ENCODE measurements at regions not wholly inside any gene's neighbourhood (a gene's known extent, or its start where the extent isn't known, plus 50 kb on each side); places are given as distances from the start of the nearest gene placed in this dataset.
"Not testable (repeated sequence)": the region's sequence is repeated elsewhere in the genome, so short reads cannot be mapped to it uniquely, and the experiment has no call there.

DNA sequence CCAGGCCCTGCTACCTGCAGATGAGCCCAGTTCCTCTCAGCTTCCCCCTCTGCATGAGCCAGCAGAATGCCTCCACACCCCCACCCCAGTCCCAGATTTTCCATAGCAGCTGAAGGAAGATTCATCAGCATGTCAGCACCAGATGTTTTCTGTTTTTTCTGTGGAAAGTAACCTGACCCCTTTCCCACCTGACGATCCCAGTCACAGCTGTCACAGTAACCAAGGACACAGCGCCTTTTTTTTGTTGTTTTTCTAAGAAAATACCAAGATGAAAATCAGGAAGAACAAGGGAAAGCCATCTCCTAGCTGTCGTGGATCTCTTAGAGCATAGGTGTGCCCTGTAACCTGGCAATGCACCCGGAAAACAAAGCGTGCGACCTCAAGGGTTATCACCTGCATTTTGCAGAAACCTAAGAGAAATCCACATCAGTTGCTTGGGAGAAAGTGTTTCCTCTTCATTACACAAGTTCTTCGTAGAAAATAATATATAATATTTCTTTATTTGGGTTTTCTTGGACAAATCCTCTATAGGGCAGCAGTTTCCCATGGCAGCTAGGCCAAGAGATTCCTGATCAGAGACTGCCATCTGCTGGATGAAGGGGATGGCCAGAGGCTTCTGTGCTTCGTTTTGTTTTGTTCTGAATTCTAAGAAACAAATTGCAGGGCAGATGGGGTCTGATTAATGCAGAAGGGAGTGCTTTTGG, 401.9 kb downstream of the TNS3 start:
- H3K4me1 Mint-ChIP-seq, result peaks cover 12% of the 10 kb centered on the region
- peaks cover 27% of the 10 kb centered on the region for H3K9me3 Mint-ChIP-seq
- H2AFZ ChIP-seq, result peak overlapping the region; percentile 4; the same call in 1 of the 2 replicates
- H3K27me3 ChIP-seq (ENCODE audit: insufficient read depth), result no peaks in the 10 kb centered on the region
- H3K4me3 Mint-ChIP-seq, result no peak overlapping the region
- DNase-seq (ENCODE audit: low spot score) (peak; percentile 78), ATAC-seq (peak; percentile 95)
- H4K20me1 ChIP-seq (replicated peaks; ENCODE audit: insufficient read depth), result no peaks in the 10 kb centered on the region
- no peaks in the 10 kb centered on the region for H3K4me1 ChIP-seq (ENCODE audit: insufficient read depth)
- no peak overlapping the region for H3K27ac ChIP-seq (ENCODE audit: low read depth)
- H3K9me2 ChIP-seq (ENCODE audit: insufficient read depth), result no peaks in the 10 kb centered on the region
- no peak overlapping the region; the same call in 1 of the 2 replicates for H3K27ac Mint-ChIP-seq
- TF ChIP-seq, protein P1, sequence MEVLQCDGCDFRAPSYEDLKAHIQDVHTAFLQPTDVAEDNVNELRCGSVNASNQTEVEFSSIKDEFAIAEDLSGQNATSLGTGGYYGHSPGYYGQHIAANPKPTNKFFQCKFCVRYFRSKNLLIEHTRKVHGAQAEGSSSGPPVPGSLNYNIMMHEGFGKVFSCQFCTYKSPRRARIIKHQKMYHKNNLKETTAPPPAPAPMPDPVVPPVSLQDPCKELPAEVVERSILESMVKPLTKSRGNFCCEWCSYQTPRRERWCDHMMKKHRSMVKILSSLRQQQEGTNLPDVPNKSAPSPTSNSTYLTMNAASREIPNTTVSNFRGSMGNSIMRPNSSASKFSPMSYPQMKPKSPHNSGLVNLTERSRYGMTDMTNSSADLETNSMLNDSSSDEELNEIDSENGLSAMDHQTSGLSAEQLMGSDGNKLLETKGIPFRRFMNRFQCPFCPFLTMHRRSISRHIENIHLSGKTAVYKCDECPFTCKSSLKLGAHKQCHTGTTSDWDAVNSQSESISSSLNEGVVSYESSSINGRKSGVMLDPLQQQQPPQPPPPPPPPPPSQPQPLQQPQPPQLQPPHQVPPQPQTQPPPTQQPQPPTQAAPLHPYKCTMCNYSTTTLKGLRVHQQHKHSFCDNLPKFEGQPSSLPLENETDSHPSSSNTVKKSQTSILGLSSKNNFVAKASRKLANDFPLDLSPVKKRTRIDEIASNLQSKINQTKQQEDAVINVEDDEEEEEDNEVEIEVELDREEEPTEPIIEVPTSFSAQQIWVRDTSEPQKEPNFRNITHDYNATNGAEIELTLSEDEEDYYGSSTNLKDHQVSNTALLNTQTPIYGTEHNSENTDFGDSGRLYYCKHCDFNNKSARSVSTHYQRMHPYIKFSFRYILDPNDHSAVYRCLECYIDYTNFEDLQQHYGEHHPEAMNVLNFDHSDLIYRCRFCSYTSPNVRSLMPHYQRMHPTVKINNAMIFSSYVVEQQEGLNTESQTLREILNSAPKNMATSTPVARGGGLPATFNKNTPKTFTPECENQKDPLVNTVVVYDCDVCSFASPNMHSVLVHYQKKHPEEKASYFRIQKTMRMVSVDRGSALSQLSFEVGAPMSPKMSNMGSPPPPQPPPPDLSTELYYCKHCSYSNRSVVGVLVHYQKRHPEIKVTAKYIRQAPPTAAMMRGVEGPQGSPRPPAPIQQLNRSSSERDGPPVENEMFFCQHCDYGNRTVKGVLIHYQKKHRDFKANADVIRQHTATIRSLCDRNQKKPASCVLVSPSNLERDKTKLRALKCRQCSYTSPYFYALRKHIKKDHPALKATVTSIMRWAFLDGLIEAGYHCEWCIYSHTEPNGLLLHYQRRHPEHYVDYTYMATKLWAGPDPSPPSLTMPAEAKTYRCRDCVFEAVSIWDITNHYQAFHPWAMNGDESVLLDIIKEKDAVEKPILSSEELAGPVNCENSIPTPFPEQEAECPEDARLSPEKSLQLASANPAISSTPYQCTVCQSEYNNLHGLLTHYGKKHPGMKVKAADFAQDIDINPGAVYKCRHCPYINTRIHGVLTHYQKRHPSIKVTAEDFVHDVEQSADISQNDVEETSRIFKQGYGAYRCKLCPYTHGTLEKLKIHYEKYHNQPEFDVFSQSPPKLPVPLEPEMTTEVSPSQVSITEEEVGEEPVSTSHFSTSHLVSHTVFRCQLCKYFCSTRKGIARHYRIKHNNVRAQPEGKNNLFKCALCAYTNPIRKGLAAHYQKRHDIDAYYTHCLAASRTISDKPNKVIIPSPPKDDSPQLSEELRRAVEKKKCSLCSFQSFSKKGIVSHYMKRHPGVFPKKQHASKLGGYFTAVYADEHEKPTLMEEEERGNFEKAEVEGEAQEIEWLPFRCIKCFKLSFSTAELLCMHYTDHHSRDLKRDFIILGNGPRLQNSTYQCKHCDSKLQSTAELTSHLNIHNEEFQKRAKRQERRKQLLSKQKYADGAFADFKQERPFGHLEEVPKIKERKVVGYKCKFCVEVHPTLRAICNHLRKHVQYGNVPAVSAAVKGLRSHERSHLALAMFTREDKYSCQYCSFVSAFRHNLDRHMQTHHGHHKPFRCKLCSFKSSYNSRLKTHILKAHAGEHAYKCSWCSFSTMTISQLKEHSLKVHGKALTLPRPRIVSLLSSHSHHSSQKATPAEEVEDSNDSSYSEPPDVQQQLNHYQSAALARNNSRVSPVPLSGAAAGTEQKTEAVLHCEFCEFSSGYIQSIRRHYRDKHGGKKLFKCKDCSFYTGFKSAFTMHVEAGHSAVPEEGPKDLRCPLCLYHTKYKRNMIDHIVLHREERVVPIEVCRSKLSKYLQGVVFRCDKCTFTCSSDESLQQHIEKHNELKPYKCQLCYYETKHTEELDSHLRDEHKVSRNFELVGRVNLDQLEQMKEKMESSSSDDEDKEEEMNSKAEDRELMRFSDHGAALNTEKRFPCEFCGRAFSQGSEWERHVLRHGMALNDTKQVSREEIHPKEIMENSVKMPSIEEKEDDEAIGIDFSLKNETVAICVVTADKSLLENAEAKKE (CRISPR knock-in tag; IDR thresholded peaks at IDR 0.05), result no peak
- TF ChIP-seq, protein P2, sequence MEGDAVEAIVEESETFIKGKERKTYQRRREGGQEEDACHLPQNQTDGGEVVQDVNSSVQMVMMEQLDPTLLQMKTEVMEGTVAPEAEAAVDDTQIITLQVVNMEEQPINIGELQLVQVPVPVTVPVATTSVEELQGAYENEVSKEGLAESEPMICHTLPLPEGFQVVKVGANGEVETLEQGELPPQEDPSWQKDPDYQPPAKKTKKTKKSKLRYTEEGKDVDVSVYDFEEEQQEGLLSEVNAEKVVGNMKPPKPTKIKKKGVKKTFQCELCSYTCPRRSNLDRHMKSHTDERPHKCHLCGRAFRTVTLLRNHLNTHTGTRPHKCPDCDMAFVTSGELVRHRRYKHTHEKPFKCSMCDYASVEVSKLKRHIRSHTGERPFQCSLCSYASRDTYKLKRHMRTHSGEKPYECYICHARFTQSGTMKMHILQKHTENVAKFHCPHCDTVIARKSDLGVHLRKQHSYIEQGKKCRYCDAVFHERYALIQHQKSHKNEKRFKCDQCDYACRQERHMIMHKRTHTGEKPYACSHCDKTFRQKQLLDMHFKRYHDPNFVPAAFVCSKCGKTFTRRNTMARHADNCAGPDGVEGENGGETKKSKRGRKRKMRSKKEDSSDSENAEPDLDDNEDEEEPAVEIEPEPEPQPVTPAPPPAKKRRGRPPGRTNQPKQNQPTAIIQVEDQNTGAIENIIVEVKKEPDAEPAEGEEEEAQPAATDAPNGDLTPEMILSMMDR (conservative IDR thresholded peaks at IDR 0.05; ENCODE audit: low read depth in 2 of 2), result peak; percentile 89 to 95
- H3F3A ChIP-seq (replicated peaks; ENCODE audit: low read depth), result no peaks in the 10 kb centered on the region
- H3K4me3 ChIP-seq, result no peak overlapping the region
- H3K36me3 Mint-ChIP-seq (ENCODE audit: low read depth), result peaks cover 16% of the 10 kb centered on the region
- H3K27me3 Mint-ChIP-seq (ENCODE audit: insufficient read depth, low read depth, poor library complexity), result peaks cover 6% of the 10 kb centered on the region
- no peak overlapping the region for H3K4me2 ChIP-seq
- no peaks in the 10 kb centered on the region for H3K79me2 ChIP-seq (replicated peaks; ENCODE audit: insufficient read depth)
- no peaks in the 10 kb centered on the region for H3K36me3 ChIP-seq (ENCODE audit: insufficient read depth)

DNA sequence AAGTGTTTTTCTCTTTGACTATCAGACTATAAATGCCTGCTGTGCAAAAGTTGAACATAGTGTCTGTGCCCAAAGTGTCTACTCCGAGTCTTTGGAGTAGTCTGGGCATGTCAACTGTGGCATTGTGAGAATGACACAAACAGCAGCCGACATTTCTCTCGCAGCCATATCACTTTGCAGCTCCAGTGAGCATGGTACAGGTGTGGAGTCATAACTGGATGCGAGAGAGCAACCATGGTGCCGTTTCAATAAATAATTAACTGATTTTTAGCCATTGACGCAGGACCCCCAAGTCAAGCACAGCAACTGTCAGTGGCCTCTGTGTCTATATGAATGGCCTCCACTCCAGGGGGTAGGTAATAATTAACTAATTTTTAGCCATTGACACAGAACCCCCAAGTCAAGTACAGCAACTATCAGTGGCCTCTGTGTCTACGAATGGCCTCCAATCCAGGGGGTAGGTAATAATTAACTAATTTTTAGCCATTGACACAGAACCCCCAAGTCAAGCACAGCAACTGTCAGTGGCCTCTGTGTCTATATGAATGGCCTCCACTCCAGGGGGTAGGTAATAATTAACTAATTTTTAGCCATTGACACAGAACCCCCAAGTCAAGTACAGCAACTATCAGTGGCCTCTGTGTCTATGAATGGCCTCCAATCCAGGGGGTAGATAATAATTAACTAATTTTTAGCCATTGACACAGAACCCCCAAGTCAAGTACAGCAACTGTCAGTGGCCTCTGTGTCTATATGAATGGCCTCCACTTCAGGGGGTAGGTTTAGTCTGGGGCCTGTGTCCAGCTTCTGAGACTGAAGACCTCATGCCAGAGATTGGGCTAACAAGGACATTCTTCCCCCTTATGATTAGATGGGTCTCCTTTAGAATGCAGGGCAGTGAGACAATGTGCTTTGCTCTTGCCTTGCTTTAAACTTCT, 409.0 kb downstream of the TNS3 start:
- H3K9me2 ChIP-seq (ENCODE audit: insufficient read depth); H3K4me1 ChIP-seq (ENCODE audit: insufficient read depth); H3K79me2 ChIP-seq (replicated peaks; ENCODE audit: insufficient read depth); H3K27ac ChIP-seq (ENCODE audit: low read depth); H3K4me1 Mint-ChIP-seq; H3K4me2 ChIP-seq; H4K20me1 ChIP-seq (replicated peaks; ENCODE audit: insufficient read depth); H3K27me3 ChIP-seq (ENCODE audit: insufficient read depth); H3K4me3 ChIP-seq; H3K36me3 ChIP-seq (ENCODE audit: insufficient read depth); H3K27ac Mint-ChIP-seq; H3K4me3 Mint-ChIP-seq; H2AFZ ChIP-seq; DNase-seq (ENCODE audit: low spot score); H3K27me3 Mint-ChIP-seq (ENCODE audit: insufficient read depth, low read depth, poor library complexity); H3F3A ChIP-seq (replicated peaks; ENCODE audit: low read depth); ATAC-seq: not testable (repeated sequence)
- H3K9me3 Mint-ChIP-seq, result peaks cover 24% of the 10 kb centered on the region
- H3K36me3 Mint-ChIP-seq (ENCODE audit: low read depth), result peaks cover 15% of the 10 kb centered on the region
